ENCODE measurements at regions not wholly inside any gene's neighbourhood (a gene's known extent, or its start where the extent isn't known, plus 50 kb on each side); places are given as distances from the start of the nearest gene placed in this dataset.
"Not testable (repeated sequence)": the region's sequence is repeated elsewhere in the genome, so short reads cannot be mapped to it uniquely, and the experiment has no call there.

DNA sequence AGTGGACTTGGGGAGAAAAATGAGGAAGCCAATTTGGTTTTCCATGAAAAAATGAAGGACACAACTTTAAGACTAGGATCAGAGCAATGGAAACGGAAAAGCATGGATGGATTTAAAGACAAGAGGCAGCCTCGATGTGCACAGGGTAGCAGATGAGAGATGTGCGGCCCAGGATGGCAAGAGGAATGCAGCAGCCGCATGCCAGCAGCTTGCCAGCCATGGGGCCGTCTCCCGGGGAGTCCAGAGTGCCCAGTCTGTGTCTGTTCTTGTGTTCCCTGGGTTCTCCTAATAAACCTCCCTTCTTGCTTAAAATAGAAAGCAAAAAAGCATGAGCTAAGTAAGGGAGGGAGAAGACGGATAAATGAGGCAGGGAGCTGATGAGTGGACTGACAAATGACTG, 68.0 kb upstream of the IQSEC1 start:
- Histone ChIP-seq H3K4me1 (ENCODE audit: control insufficient read depth, insufficient read depth, low read length) (no peaks in the 10 kb centered on the region), H3K4me3 (ENCODE audit: low read length) (no peak overlapping the region), H3K27me3 (ENCODE audit: control insufficient read depth, insufficient read depth, low read length) (peaks cover 2% of the 10 kb centered on the region), H3K9me3 (ENCODE audit: control insufficient read depth, low read depth, low read length) (no peaks in the 10 kb centered on the region), H3K27ac (ENCODE audit: low read length) (no peak overlapping the region), H3K36me3 (ENCODE audit: control insufficient read depth, insufficient read depth, low read length) (no peaks in the 10 kb centered on the region)
- no peak for DNase-seq
- WGBS (ENCODE audit: insufficient coverage, low lambda C conversion rate) = 73% methylated on average over 2 of the region's 7 CpGs

DNA sequence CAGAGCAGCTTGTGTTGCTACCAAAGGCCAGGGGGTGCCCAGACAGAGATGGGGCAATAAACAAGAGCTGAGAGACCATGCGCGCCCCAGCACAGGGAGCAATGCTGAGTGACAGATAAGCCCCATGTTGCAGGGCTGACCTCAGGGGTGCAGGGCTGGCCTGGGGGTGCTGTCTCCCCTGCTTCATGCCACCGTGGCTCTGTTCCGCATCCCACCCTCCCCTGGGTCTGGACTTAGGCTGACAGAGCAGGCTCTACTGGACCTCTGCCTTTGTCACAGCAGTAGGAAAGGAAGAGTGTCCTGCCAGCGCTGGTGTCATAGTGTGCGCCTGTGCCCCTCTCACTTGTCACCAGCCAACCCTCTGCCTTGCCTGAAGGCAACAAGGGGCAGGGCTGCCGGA, 67.4 kb upstream of the IQSEC1 start:
- no CpG with 5 or more reads among the region's 7 CpGs for whole genome bisulfite sequencing (ENCODE audit: insufficient coverage, low lambda C conversion rate)
- Histone ChIP-seq H3K27me3 (ENCODE audit: control insufficient read depth, insufficient read depth, low read length) (peaks cover 4% of the 10 kb centered on the region), H3K27ac (ENCODE audit: low read length) (no peak overlapping the region), H3K36me3 (ENCODE audit: control insufficient read depth, insufficient read depth, low read length) (no peaks in the 10 kb centered on the region), H3K4me3 (ENCODE audit: low read length) (no peak overlapping the region), H3K9me3 (ENCODE audit: control insufficient read depth, low read depth, low read length) (no peaks in the 10 kb centered on the region), H3K4me1 (ENCODE audit: control insufficient read depth, insufficient read depth, low read length) (no peaks in the 10 kb centered on the region)
- DNase-seq = no peak

GRCh38 chr3:13139471-13140065, 66.3 kb upstream of the IQSEC1 start:
- Histone ChIP-seq H3K9me3 (ENCODE audit: control insufficient read depth, low read depth, low read length) (no peaks in the 10 kb centered on the region), H3K27ac (ENCODE audit: low read length) (no peak overlapping the region), H3K4me1 (ENCODE audit: control insufficient read depth, insufficient read depth, low read length) (no peaks in the 10 kb centered on the region), H3K36me3 (ENCODE audit: control insufficient read depth, insufficient read depth, low read length) (no peaks in the 10 kb centered on the region), H3K27me3 (ENCODE audit: control insufficient read depth, insufficient read depth, low read length) (peaks cover 5% of the 10 kb centered on the region), H3K4me3 (ENCODE audit: low read length) (no peak overlapping the region)
- DNase-seq = no peak
- WGBS (ENCODE audit: insufficient coverage, low lambda C conversion rate) = no CpG with 5 or more reads among the region's 4 CpGs

GRCh38 chr3:13138833-13139145, 65.6 kb upstream of the IQSEC1 start:
- no CpG with 5 or more reads among the region's 1 CpG for WGBS (ENCODE audit: insufficient coverage, low lambda C conversion rate)
- Histone ChIP-seq H3K36me3 (ENCODE audit: control insufficient read depth, insufficient read depth, low read length) (no peaks in the 10 kb centered on the region), H3K9me3 (ENCODE audit: control insufficient read depth, low read depth, low read length) (no peaks in the 10 kb centered on the region), H3K27me3 (ENCODE audit: control insufficient read depth, insufficient read depth, low read length) (peaks cover 5% of the 10 kb centered on the region), H3K27ac (ENCODE audit: low read length) (no peak overlapping the region), H3K4me1 (ENCODE audit: control insufficient read depth, insufficient read depth, low read length) (no peaks in the 10 kb centered on the region), H3K4me3 (ENCODE audit: low read length) (no peak overlapping the region)
- DNase-seq = no peak

DNA sequence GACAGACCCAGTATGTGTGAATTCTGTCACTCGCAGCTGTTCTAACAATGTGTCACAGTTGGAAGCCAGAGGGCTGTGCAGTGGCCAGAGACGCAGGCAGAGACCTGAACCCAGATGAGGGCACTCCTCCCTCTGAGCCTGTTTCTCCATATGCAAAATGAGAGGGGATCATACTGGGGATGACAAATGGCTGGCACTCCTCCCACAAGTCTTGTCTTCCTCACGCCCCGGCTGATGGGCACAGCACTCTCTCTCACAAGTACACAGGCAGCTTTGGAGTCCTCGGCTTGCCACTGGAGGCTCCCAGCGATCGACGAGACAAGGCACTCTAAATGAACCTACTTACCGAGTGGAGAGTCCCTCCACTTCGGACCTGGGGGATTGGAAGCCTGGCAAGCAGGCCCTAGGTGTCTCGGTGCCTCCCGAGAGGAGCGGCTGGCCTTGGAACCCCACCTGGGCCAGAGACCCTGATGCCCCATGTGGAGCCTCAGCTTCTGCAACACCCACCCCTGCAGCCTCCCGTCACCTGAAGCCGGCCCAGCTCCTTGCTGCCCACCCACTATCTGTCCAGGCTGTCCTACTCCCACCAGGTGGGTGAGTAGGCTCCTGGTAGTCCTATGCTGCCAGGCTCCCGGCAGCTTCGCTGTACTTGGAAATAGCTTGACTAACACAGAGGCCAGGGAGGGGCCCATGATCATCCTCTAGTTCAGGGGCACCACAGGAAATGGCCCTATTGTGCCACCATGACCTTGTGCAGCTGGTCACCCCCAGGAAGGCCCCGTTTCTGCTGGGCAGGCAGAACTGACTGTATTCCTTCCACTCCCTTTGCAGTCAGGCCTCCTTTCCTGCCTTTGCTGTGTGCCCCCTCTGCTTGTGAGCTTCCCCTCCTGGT, 65.0 kb upstream of the IQSEC1 start:
- H3K9me3 ChIP-seq (ENCODE audit: control insufficient read depth, low read depth, low read length) = no peaks in the 10 kb centered on the region
- H3K36me3 ChIP-seq (ENCODE audit: control insufficient read depth, insufficient read depth, low read length) = no peaks in the 10 kb centered on the region
- H3K4me1 ChIP-seq (ENCODE audit: control insufficient read depth, insufficient read depth, low read length) = no peaks in the 10 kb centered on the region
- no peak overlapping the region for H3K27ac ChIP-seq (ENCODE audit: low read length)
- no peak for DNase-seq
- H3K4me3 ChIP-seq (ENCODE audit: low read length) = no peak overlapping the region
- H3K27me3 ChIP-seq (ENCODE audit: control insufficient read depth, insufficient read depth, low read length) = peaks cover 5% of the 10 kb centered on the region
- no CpG with 5 or more reads among the region's 18 CpGs for WGBS (ENCODE audit: insufficient coverage, low lambda C conversion rate)

DNA sequence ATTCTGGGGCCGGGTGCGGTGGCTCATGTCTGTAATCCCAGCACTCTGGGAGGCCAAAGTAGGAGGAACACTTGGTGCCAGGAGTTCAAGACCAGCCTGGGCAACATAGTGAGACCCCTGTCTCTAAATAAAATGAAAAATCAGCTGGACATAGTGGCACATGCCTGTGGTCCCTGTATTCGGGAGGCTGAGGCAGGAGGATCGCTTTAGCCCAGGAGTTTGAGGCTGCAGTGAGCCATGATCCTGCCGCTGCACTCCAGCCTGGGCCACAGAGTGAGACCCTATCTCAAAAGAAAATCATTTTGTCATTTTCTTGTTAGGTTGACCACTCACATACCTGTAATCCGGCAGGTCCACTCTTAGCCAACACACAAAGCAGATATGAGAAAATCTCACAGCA, 63.6 kb upstream of the IQSEC1 start:
- not testable (repeated sequence) for DNase-seq; H3K4me3 ChIP-seq (ENCODE audit: low read length)
- WGBS (ENCODE audit: insufficient coverage, low lambda C conversion rate) = no CpG with 5 or more reads among the region's 6 CpGs

GRCh38 chr3:13136426-13136825, 63.2 kb upstream of the IQSEC1 start:
- H3K27ac ChIP-seq (ENCODE audit: low read length) = no peak overlapping the region
- no peaks in the 10 kb centered on the region for H3K9me3 ChIP-seq (ENCODE audit: control insufficient read depth, low read depth, low read length)
- H3K4me1 ChIP-seq (ENCODE audit: control insufficient read depth, insufficient read depth, low read length) = no peaks in the 10 kb centered on the region
- no peaks in the 10 kb centered on the region for H3K36me3 ChIP-seq (ENCODE audit: control insufficient read depth, insufficient read depth, low read length)
- WGBS (ENCODE audit: insufficient coverage, low lambda C conversion rate) = 80% methylated on average over 1 of the region's 11 CpGs
- no peak overlapping the region for H3K4me3 ChIP-seq (ENCODE audit: low read length)
- peaks cover 5% of the 10 kb centered on the region for H3K27me3 ChIP-seq (ENCODE audit: control insufficient read depth, insufficient read depth, low read length)
- DNase-seq = no peak

More for the DNA sequence above, 63.6 kb upstream of the IQSEC1 start:
- not testable (repeated sequence) for H3K4me1 ChIP-seq (ENCODE audit: control insufficient read depth, insufficient read depth, low read length); H3K36me3 ChIP-seq (ENCODE audit: control insufficient read depth, insufficient read depth, low read length); H3K27ac ChIP-seq (ENCODE audit: low read length); H3K27me3 ChIP-seq (ENCODE audit: control insufficient read depth, insufficient read depth, low read length); H3K9me3 ChIP-seq (ENCODE audit: control insufficient read depth, low read depth, low read length)

DNA sequence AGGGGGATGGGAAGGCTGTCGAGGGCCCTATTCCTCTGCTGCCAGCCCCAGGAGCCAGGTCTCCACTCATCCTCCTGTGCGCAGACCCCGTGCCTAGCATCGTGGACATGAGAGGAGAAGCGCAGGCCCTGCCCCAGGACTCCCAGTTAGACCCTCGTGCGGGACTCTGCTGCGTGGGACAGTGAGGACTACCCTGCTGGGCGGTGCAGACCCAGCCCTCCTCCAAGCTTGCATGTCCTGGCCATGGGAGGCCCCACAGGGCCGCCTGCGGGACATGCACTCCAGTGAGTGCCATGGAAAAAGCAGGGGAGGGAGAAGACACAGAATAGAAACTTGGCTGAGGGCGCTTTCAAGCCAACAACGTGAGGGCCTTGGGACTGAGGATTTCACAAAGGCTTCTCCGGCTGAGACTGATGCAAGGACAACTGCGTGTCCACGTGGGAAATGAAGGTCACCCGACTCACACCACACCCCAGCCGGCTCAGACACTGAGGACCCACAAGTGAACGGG, 62.6 kb upstream of the IQSEC1 start:
- H3K4me3 ChIP-seq (ENCODE audit: low read length) = no peak overlapping the region
- no peak for DNase-seq
- H3K27ac ChIP-seq (ENCODE audit: low read length) = no peak overlapping the region
- H3K36me3 ChIP-seq (ENCODE audit: control insufficient read depth, insufficient read depth, low read length) = no peaks in the 10 kb centered on the region
- H3K9me3 ChIP-seq (ENCODE audit: control insufficient read depth, low read depth, low read length) = no peaks in the 10 kb centered on the region
- H3K27me3 ChIP-seq (ENCODE audit: control insufficient read depth, insufficient read depth, low read length) = peaks cover 5% of the 10 kb centered on the region
- no CpG with 5 or more reads among the region's 19 CpGs for WGBS (ENCODE audit: insufficient coverage, low lambda C conversion rate)
- no peaks in the 10 kb centered on the region for H3K4me1 ChIP-seq (ENCODE audit: control insufficient read depth, insufficient read depth, low read length)

GRCh38 chr3:13135251-13135810, 62.1 kb upstream of the IQSEC1 start:
- Histone ChIP-seq H3K4me1 (ENCODE audit: control insufficient read depth, insufficient read depth, low read length) (no peaks in the 10 kb centered on the region), H3K4me3 (ENCODE audit: low read length) (no peak overlapping the region), H3K27ac (ENCODE audit: low read length) (no peak overlapping the region), H3K27me3 (ENCODE audit: control insufficient read depth, insufficient read depth, low read length) (peaks cover 5% of the 10 kb centered on the region), H3K9me3 (ENCODE audit: control insufficient read depth, low read depth, low read length) (no peaks in the 10 kb centered on the region), H3K36me3 (ENCODE audit: control insufficient read depth, insufficient read depth, low read length) (no peaks in the 10 kb centered on the region)
- no peak for DNase-seq
- WGBS (ENCODE audit: insufficient coverage, low lambda C conversion rate) = no CpG with 5 or more reads among the region's 9 CpGs

GRCh38 chr3:13134879-13135206, 61.6 kb upstream of the IQSEC1 start:
- WGBS (ENCODE audit: insufficient coverage, low lambda C conversion rate) = no CpG with 5 or more reads among the region's 8 CpGs
- Histone ChIP-seq H3K27ac (ENCODE audit: low read length) (no peak overlapping the region), H3K4me1 (ENCODE audit: control insufficient read depth, insufficient read depth, low read length) (no peaks in the 10 kb centered on the region), H3K36me3 (ENCODE audit: control insufficient read depth, insufficient read depth, low read length) (no peaks in the 10 kb centered on the region), H3K4me3 (ENCODE audit: low read length) (no peak overlapping the region), H3K27me3 (ENCODE audit: control insufficient read depth, insufficient read depth, low read length) (peaks cover 5% of the 10 kb centered on the region), H3K9me3 (ENCODE audit: control insufficient read depth, low read depth, low read length) (no peaks in the 10 kb centered on the region)
- no peak for DNase-seq

Measured in large intestine (tissue), 3 donors.